Ovary (tissue), 7 donors: ENCODE measurements at regions not wholly inside any gene's neighbourhood (a gene's known extent, or its start where the extent isn't known, plus 50 kb on each side); places are given as distances from the start of the nearest gene placed in this dataset.

Experiments
- DNase-seq, 5 donors: peaks; one replicate each; pipeline ENCODE4 v3.0.0-alpha.2; 2019 to 2020
- H3K27ac ChIP-seq, 2 donors: fragments of 200-600 bp; one replicate each; pipeline versions ENCODE4 v1.5.1 to v1.8.0; 2019 to 2022
- H3K27me3 ChIP-seq: fragments of 200-600 bp; one replicate; pipeline ENCODE4 v1.8.0; 2022
- H3K36me3 ChIP-seq: fragments of 200-600 bp; sonication (generic); one replicate; pipeline ENCODE4 v1.5.1; 2019
- H3K4me1 ChIP-seq: one replicate; pipeline ENCODE4 v1.8.1; 2013; ENCODE audit warnings: mild to moderate bottlenecking, moderate library complexity; ENCODE audit not compliant: insufficient read depth
- H3K4me3 ChIP-seq: fragments of 200-600 bp; sonication (generic); one replicate; pipeline ENCODE4 v1.5.1; 2017
- H3K9me3 ChIP-seq, 2 donors: fragments of 200-600 bp in 1 of 2; sonication (generic) in 1 of 2; one replicate each; pipeline versions ENCODE4 v1.5.1 to v1.8.1; 2013 to 2019; ENCODE audit warnings: mild to moderate bottlenecking in 1 of 2, moderate library complexity in 1 of 2
- EP300 ChIP-seq: sonication (generic); formaldehyde crosslinking; IDR thresholded peaks from one replicate; pipeline ENCODE4 v1.6.1; 2017; ENCODE audit warnings: antibody characterized with exemption
- POLR2A ChIP-seq: fragments of 450-650 bp; IDR thresholded peaks from one replicate; pipeline ENCODE4 v1.6.1; 2017; ENCODE audit warnings: antibody characterized with exemption, mild to moderate bottlenecking, moderate library complexity
- WGBS, 3 donors: extraction: QIAGEN DNeasy Blood & Tissue Kit in 1 of 3; methylation state at CpG; one replicate each; pipeline versions ENCODE4 v1.1.5 to v1.1.7; 2013 to 2017; 5-methylcytosine and 5-hydroxymethylcytosine counted together
- intact Hi-C, 4 donors: fragments of 100-400 bp; cut with DNase I; formaldehyde crosslinking; loops; one replicate each; pipeline versions ENCODE4 v1.11.0 to v1.15.1; 2022 to 2023
- TF ChIP-seq, protein P1 (sequence below), 3 donors: fragments of 450-650 bp in 2 of 3; fragments of 200-600 bp in 1 of 3; IDR thresholded peaks; one replicate each; pipeline versions ENCODE4 v1.5.1 to v1.8.0; 2016 to 2022; ENCODE audit warnings: antibody characterized with exemption in 3 of 3, mild to moderate bottlenecking in 1 of 3
- donor health status: DM: no; HTN: no; CAD: no; lungs with moderate emphysema.
- donor health status: DM: no; HTN: no; CAD: no.
- donor health status: Bipolar disorder and iron deficiency.
- donor health status: DM: no; HTN: no; CAD: no.
- donor health status: DM: yes; HTN: yes; CAD: no.

DNA sequence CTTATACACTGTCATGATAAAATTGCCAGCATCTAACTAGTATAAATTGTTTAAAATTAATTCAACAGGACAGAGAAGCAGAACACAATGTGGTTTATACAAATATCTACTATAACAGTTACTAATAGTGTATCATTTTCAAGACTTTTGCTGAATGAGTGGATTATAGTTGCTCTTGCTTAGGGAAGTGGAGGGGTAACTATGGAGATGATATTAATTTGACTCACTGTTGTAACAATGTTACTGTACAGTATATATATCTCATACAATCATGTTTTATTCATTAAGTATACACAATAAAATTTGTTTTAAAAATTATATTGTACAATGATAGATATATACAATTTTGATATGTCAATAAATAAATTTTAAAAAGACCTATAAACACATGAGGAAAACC lies 119.1 kb downstream of the ZPLD1 start:
- TF ChIP-seq EP300 (no peak), POLR2A (no peak)
- TF ChIP-seq, protein P1, sequence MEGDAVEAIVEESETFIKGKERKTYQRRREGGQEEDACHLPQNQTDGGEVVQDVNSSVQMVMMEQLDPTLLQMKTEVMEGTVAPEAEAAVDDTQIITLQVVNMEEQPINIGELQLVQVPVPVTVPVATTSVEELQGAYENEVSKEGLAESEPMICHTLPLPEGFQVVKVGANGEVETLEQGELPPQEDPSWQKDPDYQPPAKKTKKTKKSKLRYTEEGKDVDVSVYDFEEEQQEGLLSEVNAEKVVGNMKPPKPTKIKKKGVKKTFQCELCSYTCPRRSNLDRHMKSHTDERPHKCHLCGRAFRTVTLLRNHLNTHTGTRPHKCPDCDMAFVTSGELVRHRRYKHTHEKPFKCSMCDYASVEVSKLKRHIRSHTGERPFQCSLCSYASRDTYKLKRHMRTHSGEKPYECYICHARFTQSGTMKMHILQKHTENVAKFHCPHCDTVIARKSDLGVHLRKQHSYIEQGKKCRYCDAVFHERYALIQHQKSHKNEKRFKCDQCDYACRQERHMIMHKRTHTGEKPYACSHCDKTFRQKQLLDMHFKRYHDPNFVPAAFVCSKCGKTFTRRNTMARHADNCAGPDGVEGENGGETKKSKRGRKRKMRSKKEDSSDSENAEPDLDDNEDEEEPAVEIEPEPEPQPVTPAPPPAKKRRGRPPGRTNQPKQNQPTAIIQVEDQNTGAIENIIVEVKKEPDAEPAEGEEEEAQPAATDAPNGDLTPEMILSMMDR (IDR thresholded peaks at IDR 0.05), result no peak
- DNase-seq, result no peak
- H3K9me3 ChIP-seq, result no peaks in the 10 kb centered on the region
- H3K27ac ChIP-seq, result no peak overlapping the region
- H3K27me3 ChIP-seq, result no peaks in the 10 kb centered on the region
- H3K36me3 ChIP-seq, result no peaks in the 10 kb centered on the region
- no peak overlapping the region for H3K4me3 ChIP-seq
- intact Hi-C loops, result no loop called here
- H3K4me1 ChIP-seq, result no peaks in the 10 kb centered on the region

DNA sequence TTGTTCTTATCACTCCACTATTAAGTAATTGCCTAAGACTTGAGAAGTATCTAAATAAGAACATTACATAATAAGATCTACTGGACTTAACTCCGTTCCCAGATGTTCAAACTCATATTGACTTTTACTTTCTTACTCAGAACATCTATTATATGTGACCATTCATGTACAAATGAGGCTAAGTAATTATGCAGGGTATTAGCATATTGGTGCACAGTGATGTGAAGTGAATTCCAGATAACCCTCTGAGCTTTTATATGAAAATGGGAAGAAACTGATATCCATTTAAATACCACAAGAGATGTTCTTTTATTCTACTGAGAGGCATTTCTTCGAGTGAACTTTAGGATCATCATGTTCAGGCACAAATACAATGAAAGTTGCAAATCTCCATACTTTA lies 135.7 kb downstream of the ZPLD1 start:
- TF ChIP-seq, protein P1 (IDR thresholded peaks at IDR 0.05), result no peak
- no peak for TF ChIP-seq POLR2A
- no peak for TF ChIP-seq EP300
- Histone ChIP-seq H3K27me3 (no peaks in the 10 kb centered on the region), H3K9me3 (no peaks in the 10 kb centered on the region), H3K4me3 (no peak overlapping the region), H3K27ac (no peak overlapping the region), H3K36me3 (no peaks in the 10 kb centered on the region), H3K4me1 (no peaks in the 10 kb centered on the region)
- intact Hi-C loops, result no loop called here
- 51 to 62% (median 58%) methylated on average over 2 of the region's 2 CpGs for WGBS, 3 donors
- no peak for DNase-seq

DNA sequence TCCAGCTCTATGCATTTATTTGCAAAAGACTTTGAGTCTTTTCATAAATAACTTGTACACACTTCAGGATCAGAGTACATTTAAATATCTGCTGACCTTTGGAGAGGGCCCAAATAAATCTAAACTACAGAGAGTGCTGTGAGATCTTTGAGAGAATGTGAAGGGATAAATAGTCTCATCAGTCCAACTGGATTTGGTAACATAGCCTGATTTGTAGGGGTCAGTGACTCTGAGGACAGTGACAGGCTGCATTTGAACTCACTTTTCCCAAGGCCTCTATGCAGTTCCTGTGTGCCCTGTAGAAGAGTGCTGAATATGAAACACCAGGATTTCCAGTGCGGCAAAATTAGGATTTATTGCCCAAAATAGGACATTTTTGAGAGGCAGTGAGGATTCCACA lies 136.2 kb downstream of the ZPLD1 start:
- Histone ChIP-seq H3K9me3 (no peaks in the 10 kb centered on the region), H3K4me1 (no peaks in the 10 kb centered on the region), H3K36me3 (no peaks in the 10 kb centered on the region), H3K4me3 (no peak overlapping the region), H3K27ac (no peak overlapping the region), H3K27me3 (no peaks in the 10 kb centered on the region)
- intact Hi-C loops, result no loop called here
- TF ChIP-seq EP300 (no peak), POLR2A (no peak)
- TF ChIP-seq, protein P1 (IDR thresholded peaks at IDR 0.05), result no peak
- 94 to 95% (median 95%) methylated on average over 1 of the region's 1 CpG for WGBS, 3 donors
- DNase-seq, result no peak

DNA sequence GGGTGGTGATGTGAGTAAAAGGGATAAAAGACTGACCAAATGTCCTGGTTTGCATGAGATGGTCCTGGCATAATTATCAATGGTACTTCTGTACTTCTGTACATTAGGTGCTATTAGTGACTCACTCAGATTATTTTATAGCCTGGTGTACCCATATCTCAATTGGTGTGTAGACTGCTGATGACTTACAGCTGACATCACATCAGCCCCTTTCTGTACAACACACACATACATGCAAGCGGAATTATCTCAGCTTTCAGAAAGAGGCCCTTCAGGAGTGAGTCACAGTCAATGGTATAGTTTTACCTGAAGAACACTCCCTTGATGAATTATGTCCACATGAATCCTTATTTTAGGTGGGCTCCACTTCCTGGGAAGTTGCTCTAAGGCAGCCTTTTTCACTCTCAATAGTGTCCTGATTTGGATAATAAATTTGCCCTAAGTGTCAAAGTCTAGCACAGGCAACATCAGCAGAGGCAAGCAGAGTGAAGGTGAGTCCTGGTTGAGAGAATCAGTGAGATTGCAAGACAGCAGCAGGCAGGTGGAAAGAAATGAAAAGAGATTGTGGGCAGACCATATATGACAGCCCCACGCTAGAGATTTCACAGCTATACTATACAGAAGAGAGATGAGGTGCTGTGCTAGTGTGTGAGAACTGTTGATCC lies 137.0 kb downstream of the ZPLD1 start:
- Histone ChIP-seq H3K4me3 (no peak overlapping the region), H3K4me1 (no peaks in the 10 kb centered on the region), H3K27me3 (no peaks in the 10 kb centered on the region), H3K36me3 (no peaks in the 10 kb centered on the region), H3K9me3 (no peaks in the 10 kb centered on the region), H3K27ac (no peak overlapping the region)
- no peak for TF ChIP-seq POLR2A
- TF ChIP-seq, protein P1 (IDR thresholded peaks at IDR 0.05), result no peak
- no peak for TF ChIP-seq EP300
- intact Hi-C loops, result no loop called here
- no peak for DNase-seq
- whole genome bisulfite sequencing, 3 donors, result 84 to 92% (median 85%) methylated on average over 2 of the region's 2 CpGs
